HG03108 (cell line): ENCODE measurements at regions not wholly inside any gene's neighbourhood (a gene's known extent, or its start where the extent isn't known, plus 50 kb on each side); places are given as distances from the start of the nearest gene placed in this dataset.

Experiments used
- ATAC-seq: cut with Tn5 transposase; IDR thresholded peaks from one replicate; pipeline ENCODE4 v1.9.1; 2021; ENCODE audit warnings: moderate library complexity; ENCODE audit not compliant: unreplicated experiment

GRCh38 chr1:63034256-63034655, 250.3 kb downstream of the ATG4C start:
- no peak for ATAC-seq

- no peak for ATAC-seq
These were observed 254.7 kb downstream of the ATG4C start for GRCh38 chr1:63038586-63038985.

GRCh38 chr1:63041660-63042059, 257.7 kb downstream of the ATG4C start:
- ATAC-seq: no peak

- ATAC-seq: no peak
These were observed 258.3 kb downstream of the ATG4C start for GRCh38 chr1:63042278-63042677.

- ATAC-seq: no peak
These were observed 262.6 kb downstream of the ATG4C start for GRCh38 chr1:63046539-63046938.

GRCh38 chr1:63049135-63049534, 265.2 kb downstream of the ATG4C start:
- no peak for ATAC-seq

GRCh38 chr1:63051356-63051755, 267.4 kb downstream of the ATG4C start:
- no peak for ATAC-seq

- no peak for ATAC-seq
These were observed 268.0 kb downstream of the ATG4C start for GRCh38 chr1:63051886-63052285.

- no peak for ATAC-seq
These were observed 268.2 kb upstream of the FOXD3 start for GRCh38 chr1:63054184-63054583.

GRCh38 chr1:63063367-63063766, 259.0 kb upstream of the FOXD3 start:
- no peak for ATAC-seq

GRCh38 chr1:63064135-63064534, 258.2 kb upstream of the FOXD3 start:
- ATAC-seq: no peak

GRCh38 chr1:63068626-63069025, 253.7 kb upstream of the FOXD3 start:
- no peak for ATAC-seq

- ATAC-seq: no peak
These were observed 253.2 kb upstream of the FOXD3 start for GRCh38 chr1:63069214-63069613.

- no peak for ATAC-seq
These were observed 248.8 kb upstream of the FOXD3 start for GRCh38 chr1:63073309-63074306.

GRCh38 chr1:63074321-63074720, 248.0 kb upstream of the FOXD3 start:
- ATAC-seq: no peak

GRCh38 chr1:63082766-63083165, 239.6 kb upstream of the FOXD3 start:
- ATAC-seq: no peak

GRCh38 chr1:63087966-63088365, 234.4 kb upstream of the FOXD3 start:
- no peak for ATAC-seq

- ATAC-seq: no peak
These were observed 223.2 kb upstream of the FOXD3 start for GRCh38 chr1:63099188-63099587.

GRCh38 chr1:63101336-63101735, 221.0 kb upstream of the FOXD3 start:
- no peak for ATAC-seq

GRCh38 chr1:63103682-63104081, 218.7 kb upstream of the FOXD3 start:
- ATAC-seq: no peak

- no peak for ATAC-seq
These were observed 215.3 kb upstream of the FOXD3 start for GRCh38 chr1:63107066-63107465.

GRCh38 chr1:63108206-63108605, 214.2 kb upstream of the FOXD3 start:
- no peak for ATAC-seq
